DND-41 (cell line): ENCODE measurements at regions not wholly inside any gene's neighbourhood (a gene's known extent, or its start where the extent isn't known, plus 50 kb on each side); places are given as distances from the start of the nearest gene placed in this dataset.

ENCODE experiments used
- EZH2 ChIP-seq: IDR thresholded peaks from 3 replicates; pipeline ENCODE4 v1.6.1; 2012; ENCODE audit warnings: borderline replicate concordance, low read depth, mild to moderate bottlenecking, moderate library complexity, low read length, inconsistent platforms; ENCODE audit not compliant: severe bottlenecking
- TF ChIP-seq, protein P1 (sequence below): IDR thresholded peaks from 2 replicates; pipeline ENCODE4 v1.5.1; 2012; ENCODE audit warnings: borderline replicate concordance, low read length, moderate library complexity, mild to moderate bottlenecking; ENCODE audit not compliant: poor library complexity, severe bottlenecking; ENCODE audit errors: extremely low read depth

DNA sequence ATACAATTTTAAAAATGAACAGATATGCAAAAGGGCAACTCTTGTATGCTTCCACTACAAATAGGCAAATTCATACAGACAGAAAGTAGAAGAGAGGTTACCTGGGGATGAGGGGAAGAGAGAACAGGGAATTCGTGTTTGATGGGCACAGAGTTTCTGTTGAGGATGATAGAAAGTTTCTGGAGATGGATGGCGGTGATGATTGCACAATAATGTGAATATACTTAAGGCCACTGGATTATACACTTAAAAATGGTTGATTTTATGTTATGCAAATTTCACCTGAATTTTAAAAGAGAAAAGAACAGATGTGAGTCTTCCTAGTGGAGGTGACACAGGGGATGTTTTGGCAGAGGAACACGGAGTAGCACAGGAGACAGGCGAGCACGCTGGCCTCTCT, 89.3 kb downstream of the TEX36 start:
- TF ChIP-seq, protein P1, sequence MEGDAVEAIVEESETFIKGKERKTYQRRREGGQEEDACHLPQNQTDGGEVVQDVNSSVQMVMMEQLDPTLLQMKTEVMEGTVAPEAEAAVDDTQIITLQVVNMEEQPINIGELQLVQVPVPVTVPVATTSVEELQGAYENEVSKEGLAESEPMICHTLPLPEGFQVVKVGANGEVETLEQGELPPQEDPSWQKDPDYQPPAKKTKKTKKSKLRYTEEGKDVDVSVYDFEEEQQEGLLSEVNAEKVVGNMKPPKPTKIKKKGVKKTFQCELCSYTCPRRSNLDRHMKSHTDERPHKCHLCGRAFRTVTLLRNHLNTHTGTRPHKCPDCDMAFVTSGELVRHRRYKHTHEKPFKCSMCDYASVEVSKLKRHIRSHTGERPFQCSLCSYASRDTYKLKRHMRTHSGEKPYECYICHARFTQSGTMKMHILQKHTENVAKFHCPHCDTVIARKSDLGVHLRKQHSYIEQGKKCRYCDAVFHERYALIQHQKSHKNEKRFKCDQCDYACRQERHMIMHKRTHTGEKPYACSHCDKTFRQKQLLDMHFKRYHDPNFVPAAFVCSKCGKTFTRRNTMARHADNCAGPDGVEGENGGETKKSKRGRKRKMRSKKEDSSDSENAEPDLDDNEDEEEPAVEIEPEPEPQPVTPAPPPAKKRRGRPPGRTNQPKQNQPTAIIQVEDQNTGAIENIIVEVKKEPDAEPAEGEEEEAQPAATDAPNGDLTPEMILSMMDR = no peak
- TF ChIP-seq EZH2 = no peak
